Esophagus muscularis mucosa (tissue), 2 donors: ENCODE measurements at regions not wholly inside any gene's neighbourhood (a gene's known extent, or its start where the extent isn't known, plus 50 kb on each side); places are given as distances from the start of the nearest gene placed in this dataset.

Source experiments
- POLR2A ChIP-seq: fragments of 450-650 bp; IDR thresholded peaks from one replicate; pipeline ENCODE4 v1.6.1; 2017; ENCODE audit warnings: antibody characterized with exemption, moderate library complexity, mild to moderate bottlenecking, low read depth
- POLR2AphosphoS5 ChIP-seq, 2 donors: sonication (generic); formaldehyde crosslinking; IDR thresholded peaks; one replicate each; pipeline ENCODE4 v1.6.1; 2017; ENCODE audit warnings: antibody characterized with exemption in 2 of 2

- no peak for TF ChIP-seq POLR2A
- TF ChIP-seq POLR2AphosphoS5 (IDR thresholded peaks at IDR 0.05): no peak
Observed at GRCh38 chr14:94679106-94679810, 67.1 kb downstream of the SERPINA3 start.
